ENCODE measurements at regions not wholly inside any gene's neighbourhood (a gene's known extent, or its start where the extent isn't known, plus 50 kb on each side); places are given as distances from the start of the nearest gene placed in this dataset.
A peak's percentile ranks its signal among the peaks of the same experiment; 100 is the strongest.

DNA sequence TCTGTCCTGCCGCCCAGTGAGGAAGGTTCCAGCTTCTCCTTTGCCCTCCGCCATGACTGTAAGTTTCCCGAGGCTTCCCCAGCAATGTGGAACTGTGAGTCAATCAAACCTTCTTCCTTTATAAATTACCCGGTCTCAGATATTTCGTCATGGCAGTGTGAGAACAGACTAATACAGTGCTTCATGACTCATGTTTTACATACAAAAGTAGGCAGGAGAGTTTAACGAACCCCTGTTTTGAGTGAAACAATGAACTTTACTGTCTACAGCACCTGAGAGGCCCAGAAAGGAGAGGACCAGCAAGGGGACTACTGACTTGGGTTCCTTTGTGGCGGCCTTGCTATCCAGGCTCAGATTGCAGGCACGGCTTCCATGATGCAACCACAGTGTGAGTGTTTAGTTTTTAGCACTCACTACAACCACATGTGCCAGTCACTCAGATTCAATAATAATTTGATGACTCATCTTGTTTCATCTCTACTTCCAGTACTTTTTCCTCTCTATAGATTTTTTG, 139.1 kb upstream of the CLINT1 start:
- TF ChIP-seq, protein P1, sequence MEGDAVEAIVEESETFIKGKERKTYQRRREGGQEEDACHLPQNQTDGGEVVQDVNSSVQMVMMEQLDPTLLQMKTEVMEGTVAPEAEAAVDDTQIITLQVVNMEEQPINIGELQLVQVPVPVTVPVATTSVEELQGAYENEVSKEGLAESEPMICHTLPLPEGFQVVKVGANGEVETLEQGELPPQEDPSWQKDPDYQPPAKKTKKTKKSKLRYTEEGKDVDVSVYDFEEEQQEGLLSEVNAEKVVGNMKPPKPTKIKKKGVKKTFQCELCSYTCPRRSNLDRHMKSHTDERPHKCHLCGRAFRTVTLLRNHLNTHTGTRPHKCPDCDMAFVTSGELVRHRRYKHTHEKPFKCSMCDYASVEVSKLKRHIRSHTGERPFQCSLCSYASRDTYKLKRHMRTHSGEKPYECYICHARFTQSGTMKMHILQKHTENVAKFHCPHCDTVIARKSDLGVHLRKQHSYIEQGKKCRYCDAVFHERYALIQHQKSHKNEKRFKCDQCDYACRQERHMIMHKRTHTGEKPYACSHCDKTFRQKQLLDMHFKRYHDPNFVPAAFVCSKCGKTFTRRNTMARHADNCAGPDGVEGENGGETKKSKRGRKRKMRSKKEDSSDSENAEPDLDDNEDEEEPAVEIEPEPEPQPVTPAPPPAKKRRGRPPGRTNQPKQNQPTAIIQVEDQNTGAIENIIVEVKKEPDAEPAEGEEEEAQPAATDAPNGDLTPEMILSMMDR (IDR thresholded peaks at IDR 0.05; ENCODE audit: insufficient read depth, low read length, poor library complexity, severe bottlenecking): no peak
- no peak overlapping the region for H3K4me3 ChIP-seq (ENCODE audit: low read depth, low read length)
- no peaks in the 10 kb centered on the region for H3K36me3 ChIP-seq (ENCODE audit: control insufficient read depth, insufficient read depth, low read length)
- DNase-seq (ENCODE audit: low read depth): no peak
- no peaks in the 10 kb centered on the region for H3K27me3 ChIP-seq (ENCODE audit: control insufficient read depth, insufficient read depth, low read length)

DNA sequence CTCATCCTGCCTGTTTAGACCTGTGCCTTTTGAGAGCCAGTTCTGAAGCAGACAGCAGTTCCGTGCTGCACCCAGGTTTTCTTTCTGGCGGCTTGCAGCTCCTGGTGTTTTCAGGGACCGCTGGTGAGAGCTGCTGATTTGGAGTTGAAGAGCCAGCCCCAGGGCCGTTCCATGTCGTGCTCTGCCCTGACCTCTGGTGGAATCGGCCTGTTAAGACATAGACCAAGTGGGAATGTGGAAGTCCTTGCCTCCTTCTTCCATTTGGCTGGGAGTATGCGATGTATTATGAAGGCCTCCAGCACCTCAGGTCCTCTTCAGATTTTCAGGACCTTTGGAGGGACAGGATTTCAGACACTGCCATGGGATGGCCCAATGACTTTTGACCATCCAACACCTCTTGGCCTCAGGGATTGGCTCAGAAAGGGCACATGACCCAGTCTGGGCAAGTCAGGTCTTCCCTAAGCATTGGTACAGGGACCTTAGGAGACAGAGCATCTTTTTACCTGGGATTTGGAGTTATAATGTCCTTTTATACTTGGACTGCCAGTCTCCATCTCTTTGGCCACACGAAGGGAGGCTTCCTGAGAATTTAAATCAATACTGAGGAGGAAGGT, 136.1 kb upstream of the CLINT1 start:
- Histone ChIP-seq H3K27me3 (ENCODE audit: control insufficient read depth, insufficient read depth, low read length) (no peaks in the 10 kb centered on the region), H3K36me3 (ENCODE audit: control insufficient read depth, insufficient read depth, low read length) (no peaks in the 10 kb centered on the region), H3K4me3 (ENCODE audit: low read depth, low read length) (no peak overlapping the region)
- TF ChIP-seq, protein P1 (IDR thresholded peaks at IDR 0.05; ENCODE audit: insufficient read depth, low read length, poor library complexity, severe bottlenecking): peak; percentile 76
- DNase-seq (ENCODE audit: low read depth): no peak

DNA sequence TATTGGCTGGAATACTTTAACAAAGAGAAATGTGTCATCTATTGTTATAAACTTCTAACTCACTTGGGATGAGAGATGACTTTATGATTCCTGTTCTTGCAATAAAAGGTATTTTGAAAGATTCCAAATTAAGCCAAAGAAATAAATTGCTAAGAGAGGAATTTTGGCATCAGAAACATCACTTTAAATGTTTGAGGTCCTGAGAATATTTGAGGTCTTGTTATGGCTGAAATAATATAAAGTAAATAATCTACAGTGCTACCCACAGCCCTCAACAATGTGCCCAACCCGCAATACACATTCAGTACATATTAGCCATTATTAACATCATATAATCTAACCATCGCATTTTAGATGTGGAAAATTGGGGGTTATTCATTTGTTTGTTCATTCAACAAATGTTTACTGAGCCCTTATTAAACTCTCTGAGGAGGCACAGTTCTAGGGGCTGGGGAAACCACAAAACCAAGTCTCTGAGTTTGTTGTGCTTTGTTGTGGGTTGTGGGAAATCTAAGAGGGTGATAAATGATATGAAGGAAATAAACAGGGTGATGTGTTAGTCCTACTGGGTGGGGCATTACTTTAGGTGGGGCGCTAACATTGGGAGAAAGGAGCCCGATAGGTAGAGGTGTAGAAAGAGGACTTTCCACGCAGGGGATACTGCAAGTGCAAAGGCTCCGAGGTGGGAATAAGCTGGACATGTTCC, 135.2 kb upstream of the CLINT1 start:
- TF ChIP-seq, protein P1 (IDR thresholded peaks at IDR 0.05; ENCODE audit: insufficient read depth, low read length, poor library complexity, severe bottlenecking): no peak
- H3K27me3 ChIP-seq (ENCODE audit: control insufficient read depth, insufficient read depth, low read length): no peaks in the 10 kb centered on the region
- H3K36me3 ChIP-seq (ENCODE audit: control insufficient read depth, insufficient read depth, low read length): no peaks in the 10 kb centered on the region
- DNase-seq (ENCODE audit: low read depth): no peak
- H3K4me3 ChIP-seq (ENCODE audit: low read depth, low read length): no peak overlapping the region

DNA sequence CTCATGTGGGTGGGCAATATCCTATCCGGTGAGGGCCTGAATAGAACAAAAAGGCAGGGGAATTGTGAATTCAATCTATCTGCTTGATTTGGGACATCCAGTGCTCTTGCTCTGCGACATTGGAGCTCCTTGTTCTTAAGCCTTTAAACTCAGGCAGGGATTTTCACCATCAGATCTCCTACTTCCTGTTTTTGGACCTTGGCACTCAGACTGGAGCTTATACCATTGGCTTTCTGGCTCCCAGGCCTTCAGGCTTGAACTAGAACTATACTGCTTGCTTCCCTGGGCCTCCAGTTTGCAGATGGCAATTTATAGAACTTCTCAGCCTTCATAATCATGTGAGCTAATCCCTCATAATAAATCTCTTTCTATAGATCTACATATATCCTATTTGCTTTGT, 134.3 kb upstream of the CLINT1 start:
- Histone ChIP-seq H3K36me3 (ENCODE audit: control insufficient read depth, insufficient read depth, low read length) (no peaks in the 10 kb centered on the region), H3K4me3 (ENCODE audit: low read depth, low read length) (no peak overlapping the region), H3K27me3 (ENCODE audit: control insufficient read depth, insufficient read depth, low read length) (no peaks in the 10 kb centered on the region)
- TF ChIP-seq, protein P1 (IDR thresholded peaks at IDR 0.05; ENCODE audit: insufficient read depth, low read length, poor library complexity, severe bottlenecking): no peak
- DNase-seq (ENCODE audit: low read depth): no peak

DNA sequence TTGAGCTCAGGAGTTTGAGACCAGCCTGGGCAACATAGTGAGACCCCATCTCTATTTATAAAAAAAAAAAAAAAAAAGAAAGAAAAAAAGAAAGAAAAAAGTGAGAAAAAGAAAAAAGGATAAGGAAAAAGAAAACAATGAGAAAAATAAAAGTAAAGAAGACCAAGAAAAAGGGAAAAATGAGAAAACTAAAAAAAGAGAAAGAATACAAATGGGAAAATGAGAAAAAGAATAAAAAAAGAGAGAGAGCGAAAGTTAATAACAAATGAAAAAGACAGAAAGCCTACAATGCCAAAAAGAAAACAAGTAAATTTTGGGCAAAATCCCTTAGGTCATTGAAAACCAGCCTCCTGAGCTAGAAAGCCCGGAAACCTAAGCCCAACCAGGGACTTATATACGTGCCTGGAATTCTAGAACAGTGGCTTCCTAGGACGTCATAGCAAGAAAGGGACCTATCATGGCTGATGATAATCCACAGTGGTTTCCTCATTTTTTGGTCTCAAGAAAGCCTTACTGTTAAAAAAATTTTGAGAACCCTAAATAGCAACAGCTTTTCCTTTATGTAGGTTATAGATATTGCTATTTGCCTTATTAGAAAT, 131.7 kb upstream of the CLINT1 start:
- DNase-seq (ENCODE audit: low read depth): no peak
- Histone ChIP-seq H3K36me3 (ENCODE audit: control insufficient read depth, insufficient read depth, low read length) (no peaks in the 10 kb centered on the region), H3K4me3 (ENCODE audit: low read depth, low read length) (no peak overlapping the region), H3K27me3 (ENCODE audit: control insufficient read depth, insufficient read depth, low read length) (no peaks in the 10 kb centered on the region)
- TF ChIP-seq, protein P1 (IDR thresholded peaks at IDR 0.05; ENCODE audit: insufficient read depth, low read length, poor library complexity, severe bottlenecking): no peak
